GM10266 (cell line): ENCODE measurements at regions not wholly inside any gene's neighbourhood (a gene's known extent, or its start where the extent isn't known, plus 50 kb on each side); places are given as distances from the start of the nearest gene placed in this dataset.
"Not testable (repeated sequence)": the region's sequence is repeated elsewhere in the genome, so short reads cannot be mapped to it uniquely, and the experiment has no call there.

Experiments
- DNase-seq: peaks from one replicate; pipeline ENCODE4 v3.0.0; 2012; ENCODE audit errors: extremely low spot score
- TF ChIP-seq, protein P1 (sequence below): IDR thresholded peaks from 2 replicates; pipeline ENCODE4 v1.5.1; 2012; ENCODE audit warnings: mild to moderate bottlenecking, low read depth; ENCODE audit not compliant: control insufficient read depth, insufficient read depth; ENCODE audit errors: missing control alignments

- TF ChIP-seq, protein P1, sequence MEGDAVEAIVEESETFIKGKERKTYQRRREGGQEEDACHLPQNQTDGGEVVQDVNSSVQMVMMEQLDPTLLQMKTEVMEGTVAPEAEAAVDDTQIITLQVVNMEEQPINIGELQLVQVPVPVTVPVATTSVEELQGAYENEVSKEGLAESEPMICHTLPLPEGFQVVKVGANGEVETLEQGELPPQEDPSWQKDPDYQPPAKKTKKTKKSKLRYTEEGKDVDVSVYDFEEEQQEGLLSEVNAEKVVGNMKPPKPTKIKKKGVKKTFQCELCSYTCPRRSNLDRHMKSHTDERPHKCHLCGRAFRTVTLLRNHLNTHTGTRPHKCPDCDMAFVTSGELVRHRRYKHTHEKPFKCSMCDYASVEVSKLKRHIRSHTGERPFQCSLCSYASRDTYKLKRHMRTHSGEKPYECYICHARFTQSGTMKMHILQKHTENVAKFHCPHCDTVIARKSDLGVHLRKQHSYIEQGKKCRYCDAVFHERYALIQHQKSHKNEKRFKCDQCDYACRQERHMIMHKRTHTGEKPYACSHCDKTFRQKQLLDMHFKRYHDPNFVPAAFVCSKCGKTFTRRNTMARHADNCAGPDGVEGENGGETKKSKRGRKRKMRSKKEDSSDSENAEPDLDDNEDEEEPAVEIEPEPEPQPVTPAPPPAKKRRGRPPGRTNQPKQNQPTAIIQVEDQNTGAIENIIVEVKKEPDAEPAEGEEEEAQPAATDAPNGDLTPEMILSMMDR, result no peak
- DNase-seq, result no peak
Measured at GRCh38 chr4:134848681-134849080, 647.1 kb upstream of the PABPC4L start.

DNA sequence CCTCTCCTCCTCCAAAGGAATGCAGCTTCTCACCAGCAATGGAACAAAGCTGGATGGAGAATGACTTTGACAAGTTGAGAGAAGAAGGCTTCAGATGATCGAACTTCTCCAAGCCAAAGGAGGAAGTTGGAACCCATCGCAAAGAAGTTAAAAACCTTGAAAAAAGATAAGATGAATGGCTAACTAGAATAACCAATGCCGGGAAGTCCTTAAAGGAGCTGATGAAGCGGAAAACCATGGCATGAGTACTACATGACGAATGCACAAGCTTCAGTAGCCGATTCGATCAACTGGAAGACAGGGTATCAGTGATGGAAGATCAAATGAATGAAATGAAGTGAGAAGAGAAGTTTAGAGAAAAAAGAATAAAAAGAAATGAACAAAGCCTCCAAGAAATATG is 629.2 kb upstream of the PABPC4L start:
- DNase-seq, result not testable (repeated sequence)

GRCh38 chr4:134812611-134813010 is 611.0 kb upstream of the PABPC4L start:
- DNase-seq, result no peak
- TF ChIP-seq, protein P1, result no peak

- no peak for DNase-seq
- TF ChIP-seq, protein P1, result no peak
Measured at GRCh38 chr4:134807231-134807745, 605.7 kb upstream of the PABPC4L start.

DNA sequence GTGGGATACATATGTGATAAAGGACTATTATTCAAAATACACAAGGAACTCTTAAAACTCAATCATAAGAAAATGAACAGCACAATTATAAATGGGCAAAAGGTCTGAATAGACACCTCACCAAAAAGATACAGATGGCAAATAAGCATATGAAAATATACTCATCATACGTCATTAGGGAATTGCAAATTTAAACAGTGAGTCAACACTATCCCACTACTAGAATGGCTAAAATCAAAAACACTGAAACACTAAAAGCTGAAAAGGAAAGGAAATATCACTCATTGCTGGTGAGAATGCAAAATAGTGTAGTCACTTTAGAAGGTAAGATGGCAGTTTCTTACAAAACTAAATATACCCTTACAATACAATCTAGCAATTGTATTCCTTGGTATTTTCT is 597.0 kb upstream of the PABPC4L start:
- no peak for DNase-seq
- TF ChIP-seq, protein P1, result no peak

DNA sequence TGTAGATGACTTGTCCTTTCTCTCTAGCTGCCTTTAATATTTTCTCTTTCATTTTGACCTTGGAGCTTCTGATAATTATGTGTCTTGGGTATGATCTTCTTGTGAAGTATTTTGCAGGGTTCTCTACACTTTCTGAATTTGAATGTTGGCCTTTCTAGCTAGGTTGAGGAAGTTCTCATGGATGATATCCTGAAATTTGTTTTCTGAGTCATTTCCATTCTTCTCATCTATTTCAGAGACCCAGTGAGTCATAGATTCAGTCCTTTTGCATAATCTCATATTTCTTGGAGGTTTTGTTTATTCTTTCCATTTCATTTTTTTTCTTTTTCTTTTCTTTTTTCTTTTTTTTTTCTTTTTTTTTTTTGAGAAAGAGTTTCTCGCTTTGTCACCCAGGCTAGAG is 585.7 kb upstream of the PABPC4L start:
- DNase-seq, result no peak
- TF ChIP-seq, protein P1, result no peak

DNA sequence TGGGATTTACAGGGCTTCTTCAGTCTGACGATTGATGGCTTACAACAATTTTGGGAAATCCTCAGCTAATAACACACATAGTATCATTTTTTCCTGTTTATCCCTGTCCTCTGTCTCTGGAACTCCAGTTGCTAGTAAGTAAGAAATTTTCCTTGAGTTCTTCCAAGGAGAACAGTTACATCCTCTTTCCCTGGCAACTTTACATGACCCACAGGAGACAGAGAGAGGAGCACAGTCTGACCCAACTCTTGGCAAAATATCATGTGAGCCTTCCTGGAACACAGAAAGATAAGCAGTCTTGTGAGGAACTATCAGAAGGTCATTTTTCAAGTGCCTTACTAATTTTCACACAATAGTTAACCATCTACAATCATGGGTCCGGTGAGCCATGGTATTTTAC is 578.7 kb upstream of the PABPC4L start:
- TF ChIP-seq, protein P1, result no peak
- DNase-seq, result no peak

GRCh38 chr4:134777606-134778005 is 576.0 kb upstream of the PABPC4L start:
- no peak for DNase-seq

More at GRCh38 chr4:134777606-134778005, 576.0 kb upstream of the PABPC4L start:
- TF ChIP-seq, protein P1, result no peak
